Cardiac septum (tissue), 1 donor: ENCODE measurements at regions not wholly inside any gene's neighbourhood (a gene's known extent, or its start where the extent isn't known, plus 50 kb on each side); places are given as distances from the start of the nearest gene placed in this dataset.
"Not testable (repeated sequence)": the region's sequence is repeated elsewhere in the genome, so short reads cannot be mapped to it uniquely, and the experiment has no call there.

Source experiments
- DNase-seq: peaks from one replicate; pipeline ENCODE4 v3.0.0-alpha.2; 2020; ENCODE audit warnings: low spot score
- intact Hi-C: fragments of 100-400 bp; cut with DNase I; formaldehyde crosslinking; loops from one replicate; pipeline ENCODE4 v1.14.0; 2022
- donor health status: DM: no; HTN: no; CAD: no.

DNA sequence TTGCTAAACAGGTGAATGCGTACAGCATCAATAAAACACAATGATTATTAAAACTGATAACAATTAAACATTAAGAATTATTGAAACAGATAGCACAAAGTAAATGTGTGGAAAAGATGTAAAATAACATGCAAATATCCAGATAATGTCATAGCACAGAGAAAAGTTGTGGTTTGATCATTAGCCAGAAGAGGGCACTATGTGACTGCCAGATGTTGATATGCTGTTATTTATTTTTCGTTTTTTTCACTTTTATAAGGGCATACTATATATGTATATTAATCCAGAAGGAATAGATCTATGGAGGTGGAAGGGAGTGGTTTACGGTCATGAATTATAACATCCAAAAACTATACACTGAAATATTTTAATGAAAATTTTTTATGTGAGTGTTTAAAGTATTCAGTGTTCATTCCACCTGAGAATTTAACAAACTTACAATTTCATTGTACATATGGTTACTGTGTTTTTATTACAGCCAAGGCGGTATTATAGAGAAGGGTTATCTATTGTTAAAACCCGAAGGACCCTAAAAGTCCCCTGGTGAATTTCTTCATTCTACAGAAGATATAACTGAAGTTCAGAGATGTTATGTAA is 211.9 kb upstream of the UGT8 start:
- intact Hi-C loops = loop anchor here (5.0 to 10.0 kb wide), 5 partner anchors 271 to 992 kb away; no protein-coding TSS in a partner anchor
- no peak for DNase-seq

DNA sequence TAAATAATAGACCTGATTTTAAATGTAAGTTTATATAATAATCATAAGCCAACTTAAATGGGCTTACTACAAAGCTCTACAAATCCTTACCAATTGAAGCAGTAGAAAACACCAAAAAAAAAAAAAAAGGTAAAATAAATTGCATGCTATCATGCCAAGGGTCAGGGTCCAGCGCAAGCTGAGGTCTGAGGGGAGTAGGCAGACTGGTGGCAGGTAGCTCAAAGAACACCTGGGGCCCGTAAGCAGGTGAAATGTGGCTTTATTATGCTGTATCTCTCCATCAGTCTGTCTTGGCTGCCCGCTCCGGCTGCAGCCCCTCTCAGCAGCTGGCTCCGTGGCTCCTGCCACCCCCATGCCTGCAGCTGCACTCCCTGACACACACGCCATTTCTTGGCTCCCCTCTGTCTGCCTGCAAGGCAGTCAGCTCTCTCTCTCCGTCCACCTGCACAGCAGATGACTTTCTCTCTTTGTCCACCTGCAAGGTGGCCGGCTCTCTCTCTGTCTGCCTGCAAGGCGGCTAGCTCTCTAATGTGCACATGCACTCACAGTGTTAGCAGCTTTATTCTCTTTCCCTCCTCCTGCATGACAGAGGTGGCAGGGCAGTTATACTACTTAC is 209.4 kb upstream of the UGT8 start:
- intact Hi-C loops = loop anchor here (5.0 to 10.0 kb wide), 5 partner anchors 268 to 994 kb away; no protein-coding TSS in a partner anchor
- DNase-seq = no peak

DNA sequence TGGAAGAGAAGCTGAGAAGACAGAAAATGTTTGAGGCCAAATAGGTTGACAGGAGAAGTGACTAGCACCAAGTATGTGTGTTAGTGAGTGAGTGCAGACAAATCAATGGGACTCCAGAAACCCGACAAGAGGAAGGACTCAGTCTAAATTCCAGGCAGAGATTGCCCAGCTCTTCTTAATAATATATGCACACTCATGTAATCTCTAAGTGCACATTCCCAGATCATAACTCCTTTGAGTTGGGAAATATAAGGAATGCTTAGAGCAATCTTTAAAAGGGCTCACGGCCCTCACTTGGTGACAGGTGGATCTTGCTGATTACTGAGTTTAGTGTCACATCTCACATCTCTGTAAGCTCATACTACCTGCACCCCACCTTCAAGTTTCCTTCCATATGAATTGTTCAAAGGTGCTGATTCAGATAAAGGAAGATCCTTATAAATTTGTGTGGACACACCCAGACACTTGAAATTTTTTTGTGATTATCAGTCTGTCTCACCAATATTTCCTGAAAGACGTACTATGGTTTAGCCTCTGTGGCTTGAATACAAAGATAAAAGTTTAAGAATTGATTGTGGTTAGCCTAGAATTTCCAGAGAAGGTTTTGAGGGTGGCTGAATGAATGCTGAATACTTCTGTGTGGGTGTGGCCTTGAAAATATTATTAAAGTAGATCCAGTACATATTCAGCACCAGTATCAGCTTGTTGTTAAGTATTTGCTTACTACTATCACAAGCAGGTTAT is 205.1 kb upstream of the UGT8 start:
- no peak for DNase-seq
- intact Hi-C loops = no loop called here

DNA sequence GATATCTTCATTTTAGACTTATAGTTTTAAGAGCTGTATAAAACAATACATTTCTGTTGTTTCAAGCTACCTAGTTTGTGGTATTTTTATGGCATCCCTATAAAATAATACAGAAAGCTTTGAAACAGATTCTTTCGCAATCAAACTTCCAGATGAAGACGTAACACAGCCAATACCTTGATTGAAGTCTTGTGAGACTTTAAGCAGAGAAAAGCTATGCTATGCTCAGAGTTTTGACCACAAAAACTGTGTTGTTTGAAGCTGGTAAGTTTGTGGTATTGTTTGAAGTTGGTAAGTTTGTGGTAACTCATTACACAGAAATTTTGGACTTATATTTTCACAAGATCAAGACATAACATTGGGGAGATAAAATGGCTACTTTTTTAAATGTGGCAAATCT is 201.8 kb upstream of the UGT8 start:
- DNase-seq = no peak
- intact Hi-C loops = no loop called here

DNA sequence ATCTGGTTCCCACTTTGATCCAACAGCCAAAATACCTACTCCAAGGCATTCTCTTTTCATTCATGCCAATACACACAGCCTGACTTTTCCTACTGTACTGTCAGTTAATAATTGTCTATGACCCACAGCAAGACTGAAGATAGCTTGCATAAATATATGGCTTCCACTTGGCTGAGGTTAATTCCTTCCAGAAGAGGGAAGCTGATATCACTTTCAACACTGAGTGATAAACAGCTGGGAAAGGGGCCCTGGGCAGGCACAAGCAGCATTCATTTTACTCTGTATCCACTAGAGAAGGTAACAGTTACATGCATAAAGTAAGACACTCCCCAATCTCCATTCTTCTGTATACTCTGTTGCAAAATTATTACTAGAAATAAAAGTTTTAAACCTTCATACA is 200.2 kb upstream of the UGT8 start:
- intact Hi-C loops = no loop called here
- DNase-seq = no peak

DNA sequence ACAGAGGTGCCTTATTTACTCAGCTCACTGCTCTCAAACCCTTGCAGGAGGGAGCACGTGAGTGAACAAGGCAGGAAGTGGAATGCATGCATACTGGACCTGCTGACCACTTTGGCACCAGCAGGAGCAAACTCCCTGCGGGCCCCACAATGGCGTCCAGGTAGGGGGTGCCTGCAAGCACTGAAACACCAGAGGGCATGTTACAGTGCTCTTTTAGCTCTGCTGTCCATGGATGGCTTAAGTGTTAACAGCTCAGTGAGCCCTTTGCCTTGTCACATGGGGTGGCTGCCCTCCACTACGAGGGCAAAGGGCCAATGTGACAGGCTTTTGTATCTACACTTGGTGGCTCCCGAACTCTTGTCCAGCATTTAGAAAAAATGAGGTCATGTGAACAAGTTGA is 199.5 kb upstream of the UGT8 start:
- no peak for DNase-seq
- intact Hi-C loops = no loop called here

- DNase-seq = no peak
- intact Hi-C loops = no loop called here
These were observed 198.1 kb upstream of the UGT8 start for GRCh38 chr4:114400531-114400930.

GRCh38 chr4:114401483-114401882 is 197.1 kb upstream of the UGT8 start:
- intact Hi-C loops = no loop called here
- DNase-seq = no peak

GRCh38 chr4:114417214-114417613 is 181.4 kb upstream of the UGT8 start:
- no peak for DNase-seq
- intact Hi-C loops = no loop called here

DNA sequence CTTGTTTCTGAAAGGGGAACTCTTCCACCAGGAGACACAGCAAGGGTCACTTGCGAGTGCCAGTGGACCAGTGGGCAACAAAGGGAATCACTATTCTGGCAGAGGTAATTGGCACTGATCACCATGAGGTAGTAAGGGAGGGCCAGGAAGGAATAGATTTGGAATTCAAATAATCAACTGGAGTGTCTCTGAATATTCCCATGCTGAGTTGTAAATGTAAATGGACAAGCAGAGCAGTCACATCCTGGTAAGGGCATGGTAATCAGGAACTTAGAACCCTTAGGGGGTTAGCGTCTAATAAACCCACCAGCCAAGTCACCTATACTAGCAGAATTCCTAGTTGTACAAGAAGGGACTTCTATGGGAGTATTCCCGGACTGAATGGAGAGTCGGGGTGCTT is 178.5 kb upstream of the UGT8 start:
- intact Hi-C loops = no loop called here
- no peak for DNase-seq

- intact Hi-C loops = no loop called here
These were observed 175.0 kb upstream of the UGT8 start for GRCh38 chr4:114423582-114423981.

GRCh38 chr4:114435116-114435515 is 163.5 kb upstream of the UGT8 start:
- intact Hi-C loops = no loop called here
- no peak for DNase-seq

More at GRCh38 chr4:114423582-114423981, 175.0 kb upstream of the UGT8 start:
- no peak for DNase-seq

DNA sequence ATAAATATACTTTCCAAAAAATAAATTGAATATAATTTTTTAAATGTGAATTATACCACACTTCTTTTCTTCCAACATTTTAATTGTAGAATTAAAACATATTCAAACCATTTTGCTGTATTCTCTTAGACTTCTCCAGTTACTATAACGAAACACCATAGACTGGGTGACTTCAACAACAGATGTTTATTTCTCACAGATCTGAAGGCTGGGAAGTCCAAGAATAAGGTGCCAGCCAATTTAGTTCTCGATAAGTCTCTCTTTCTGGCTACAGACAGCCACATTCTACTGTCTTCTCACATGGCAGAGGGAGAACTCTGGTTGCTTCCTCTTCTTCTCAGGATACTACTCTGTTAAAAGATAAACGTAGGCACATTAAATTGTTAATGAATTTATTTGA is 155.8 kb upstream of the UGT8 start:
- intact Hi-C loops = no loop called here
- no peak for DNase-seq

- intact Hi-C loops = no loop called here
- no peak for DNase-seq
These were observed 154.4 kb upstream of the UGT8 start for GRCh38 chr4:114444211-114444610.

GRCh38 chr4:114447963-114448516 is 150.6 kb upstream of the UGT8 start:
- intact Hi-C loops, DNase-seq: not testable (repeated sequence)

DNA sequence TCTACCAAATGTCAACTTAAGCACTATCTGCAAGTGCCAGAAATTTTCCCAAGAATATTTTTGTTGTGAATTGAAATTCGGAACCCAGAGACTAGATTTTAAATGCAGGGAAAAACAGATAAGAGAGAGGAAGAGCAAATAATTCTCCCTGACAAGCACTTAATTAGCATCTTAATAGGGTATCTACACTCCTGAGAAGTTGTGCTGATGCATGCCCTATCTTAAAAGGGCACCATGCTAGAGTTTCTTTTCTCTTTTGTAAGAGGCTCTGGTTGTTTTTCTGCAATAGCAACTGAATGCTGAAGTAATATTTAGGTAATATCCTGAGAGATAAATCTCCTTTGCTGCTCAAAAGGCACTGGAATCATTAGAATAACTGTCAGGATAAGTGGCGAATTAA is 139.9 kb upstream of the UGT8 start:
- no peak for DNase-seq
- intact Hi-C loops = no loop called here

- no peak for DNase-seq
- intact Hi-C loops = no loop called here
These were observed 133.8 kb upstream of the UGT8 start for GRCh38 chr4:114464726-114465272.

GRCh38 chr4:114465766-114466165 is 132.8 kb upstream of the UGT8 start:
- intact Hi-C loops = no loop called here

DNA sequence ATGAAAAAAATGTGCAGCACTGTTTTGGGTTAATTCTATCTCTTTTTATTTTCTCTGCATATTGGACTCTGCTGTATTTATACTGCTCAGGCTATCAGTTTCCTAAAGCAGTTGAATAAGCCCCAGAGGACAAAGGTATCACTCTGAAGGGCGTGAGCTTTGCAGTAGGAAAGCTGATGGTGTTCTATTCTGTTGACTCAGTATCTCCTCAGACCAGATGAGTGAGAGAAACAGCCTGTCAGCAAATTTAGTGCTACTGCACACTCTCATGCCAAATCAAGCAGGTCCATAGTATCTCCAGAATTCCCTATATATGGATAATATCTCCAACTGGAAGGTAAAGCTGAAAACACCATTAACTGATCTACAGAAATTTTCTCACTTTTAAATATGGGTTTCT is 132.3 kb upstream of the UGT8 start:
- intact Hi-C loops = no loop called here
- DNase-seq = no peak

More at GRCh38 chr4:114465766-114466165, 132.8 kb upstream of the UGT8 start:
- no peak for DNase-seq

DNA sequence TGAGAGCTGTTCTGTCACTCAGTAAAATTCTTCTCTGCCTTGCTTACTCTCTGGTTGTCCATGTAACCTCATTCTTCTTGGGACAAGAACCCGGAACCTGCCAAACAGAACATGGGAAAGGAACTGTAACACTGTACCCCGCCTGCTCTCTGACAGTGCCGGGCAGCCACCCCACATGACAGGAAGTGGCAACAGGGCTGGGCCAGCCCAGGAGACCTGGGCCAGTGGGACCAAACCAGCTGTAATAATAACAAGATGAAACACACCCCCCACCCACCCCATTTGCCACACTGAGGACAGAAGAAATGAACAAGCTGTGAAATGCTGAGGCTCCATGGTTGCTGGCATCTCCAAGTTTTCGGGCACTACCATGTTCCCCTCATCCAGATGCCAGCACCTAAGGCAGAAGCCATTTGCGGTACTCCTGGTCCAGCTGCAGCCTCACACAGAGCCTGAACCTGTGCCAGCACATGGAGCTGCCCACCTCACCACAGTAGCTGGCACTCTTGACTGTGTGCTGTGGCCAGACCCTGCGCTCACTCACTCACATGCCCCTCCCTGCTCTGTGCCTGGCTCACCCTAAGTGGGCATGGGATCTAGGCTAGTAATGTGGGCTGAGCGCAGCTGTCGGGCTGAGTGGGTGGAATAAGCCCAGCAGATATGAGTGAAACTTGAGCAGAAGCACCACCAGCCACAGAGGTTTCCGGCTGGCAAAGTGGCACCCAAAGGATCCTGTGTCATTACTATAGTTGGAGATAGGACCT is 126.2 kb upstream of the UGT8 start:
- intact Hi-C loops = no loop called here
- DNase-seq = no peak
